ENCODE measurements at regions not wholly inside any gene's neighbourhood (a gene's known extent, or its start where the extent isn't known, plus 50 kb on each side); places are given as distances from the start of the nearest gene placed in this dataset.

- DNase-seq = no peak
- no peaks in the 10 kb centered on the region for H3K36me3 Mint-ChIP-seq (ENCODE audit: unreplicated experiment)
- peaks cover 1% of the 10 kb centered on the region for H3K27me3 Mint-ChIP-seq (ENCODE audit: unreplicated experiment)
- no peak overlapping the region for H3K4me3 Mint-ChIP-seq (ENCODE audit: unreplicated experiment)
- TF ChIP-seq CTCF (IDR thresholded peaks at IDR 0.05; ENCODE audit: partially characterized antibody, unreplicated experiment) = no peak
- peaks cover 2% of the 10 kb centered on the region for H3K4me1 Mint-ChIP-seq (ENCODE audit: low read depth, unreplicated experiment)
- no peaks in the 10 kb centered on the region for H3K9me3 Mint-ChIP-seq (ENCODE audit: unreplicated experiment)
- H3K27ac Mint-ChIP-seq (ENCODE audit: unreplicated experiment) = no peak overlapping the region
Observed at GRCh38 chr2:133691336-133691735, 123.1 kb upstream of the NCKAP5 start.

GRCh38 chr2:133705287-133705686, 137.0 kb upstream of the NCKAP5 start:
- H3K4me3 Mint-ChIP-seq (ENCODE audit: unreplicated experiment) = no peak overlapping the region
- DNase-seq = no peak
- H3K27me3 Mint-ChIP-seq (ENCODE audit: unreplicated experiment) = peaks cover 2% of the 10 kb centered on the region
- no peak overlapping the region for H3K27ac Mint-ChIP-seq (ENCODE audit: unreplicated experiment)
- no peaks in the 10 kb centered on the region for H3K9me3 Mint-ChIP-seq (ENCODE audit: unreplicated experiment)
- no peak for TF ChIP-seq CTCF (IDR thresholded peaks at IDR 0.05; ENCODE audit: partially characterized antibody, unreplicated experiment)
- peaks cover 4% of the 10 kb centered on the region for H3K36me3 Mint-ChIP-seq (ENCODE audit: unreplicated experiment)
- H3K4me1 Mint-ChIP-seq (ENCODE audit: low read depth, unreplicated experiment) = no peaks in the 10 kb centered on the region

GRCh38 chr2:133710613-133711012, 142.3 kb upstream of the NCKAP5 start:
- no peak for TF ChIP-seq CTCF (IDR thresholded peaks at IDR 0.05; ENCODE audit: partially characterized antibody, unreplicated experiment)
- no peak for DNase-seq
- Mint-ChIP-seq H3K27me3 (ENCODE audit: unreplicated experiment) (peaks cover 3% of the 10 kb centered on the region), H3K4me1 (ENCODE audit: low read depth, unreplicated experiment) (peaks cover 2% of the 10 kb centered on the region), H3K36me3 (ENCODE audit: unreplicated experiment) (peaks cover 4% of the 10 kb centered on the region), H3K27ac (ENCODE audit: unreplicated experiment) (no peak overlapping the region), H3K4me3 (ENCODE audit: unreplicated experiment) (no peak overlapping the region), H3K9me3 (ENCODE audit: unreplicated experiment) (no peaks in the 10 kb centered on the region)

- H3K27ac Mint-ChIP-seq (ENCODE audit: unreplicated experiment) = no peak overlapping the region
- peaks cover 3% of the 10 kb centered on the region for H3K27me3 Mint-ChIP-seq (ENCODE audit: unreplicated experiment)
- H3K4me1 Mint-ChIP-seq (ENCODE audit: low read depth, unreplicated experiment) = peaks cover 2% of the 10 kb centered on the region
- DNase-seq = no peak
- H3K4me3 Mint-ChIP-seq (ENCODE audit: unreplicated experiment) = no peak overlapping the region
- H3K36me3 Mint-ChIP-seq (ENCODE audit: unreplicated experiment) = peaks cover 4% of the 10 kb centered on the region
- TF ChIP-seq CTCF (IDR thresholded peaks at IDR 0.05; ENCODE audit: partially characterized antibody, unreplicated experiment) = no peak
- H3K9me3 Mint-ChIP-seq (ENCODE audit: unreplicated experiment) = no peaks in the 10 kb centered on the region
Observed at GRCh38 chr2:133711201-133711600, 142.9 kb upstream of the NCKAP5 start.

- H3K4me3 Mint-ChIP-seq (ENCODE audit: unreplicated experiment) = no peak overlapping the region
- no peak for TF ChIP-seq CTCF (IDR thresholded peaks at IDR 0.05; ENCODE audit: partially characterized antibody, unreplicated experiment)
- H3K27ac Mint-ChIP-seq (ENCODE audit: unreplicated experiment) = no peak overlapping the region
- no peaks in the 10 kb centered on the region for H3K9me3 Mint-ChIP-seq (ENCODE audit: unreplicated experiment)
- H3K36me3 Mint-ChIP-seq (ENCODE audit: unreplicated experiment) = peaks cover 4% of the 10 kb centered on the region
- no peak for DNase-seq
- H3K4me1 Mint-ChIP-seq (ENCODE audit: low read depth, unreplicated experiment) = peaks cover 2% of the 10 kb centered on the region
- H3K27me3 Mint-ChIP-seq (ENCODE audit: unreplicated experiment) = peaks cover 3% of the 10 kb centered on the region
Observed at GRCh38 chr2:133711806-133712205, 143.5 kb upstream of the NCKAP5 start.

Data from glutamatergic neuron (in vitro differentiated cells).